ENCODE measurements at regions not wholly inside any gene's neighbourhood (a gene's known extent, or its start where the extent isn't known, plus 50 kb on each side); places are given as distances from the start of the nearest gene placed in this dataset.

GRCh38 chr20:60313614-60314013, 355.4 kb downstream of the CDH26 start (continued):
- TF ChIP-seq CBX8 (IDR thresholded peaks at IDR 0.05; ENCODE audit: borderline replicate concordance, low read depth, low read length) = no peak
- TF ChIP-seq POLR2AphosphoS5 (IDR thresholded peaks at IDR 0.05; ENCODE audit: low read depth, low read length) = no peak
- TF ChIP-seq ATF3 (IDR thresholded peaks at IDR 0.05; ENCODE audit: insufficient read depth, low read depth, low read length) = no peak
- TF ChIP-seq JUND (IDR thresholded peaks at IDR 0.05; ENCODE audit: low read length) = no peak
- no peak for TF ChIP-seq CREB1 (IDR thresholded peaks at IDR 0.05)
- TF ChIP-seq POLR2A (IDR thresholded peaks at IDR 0.05; ENCODE audit: control extremely low read depth in 1 of 2, low read depth in 2 of 2, low read length in 2 of 2) = no peak

Measured in H1 (cell line).